Esophagus squamous epithelium (tissue), 4 donors: ENCODE measurements at regions not wholly inside any gene's neighbourhood (a gene's known extent, or its start where the extent isn't known, plus 50 kb on each side); places are given as distances from the start of the nearest gene placed in this dataset.

Source experiments
- POLR2A ChIP-seq, 4 donors: fragments of 450-650 bp; IDR thresholded peaks; one replicate each; pipeline ENCODE4 v1.6.1; 2017; ENCODE audit warnings: antibody characterized with exemption in 4 of 4, mild to moderate bottlenecking in 4 of 4, moderate library complexity in 3 of 4
- TF ChIP-seq, protein P1 (sequence below), 6 experiments: fragments of 450-650 bp in 4 of 6; fragments of 200-600 bp in 2 of 6; sonication (generic) in 2 of 6; IDR thresholded peaks; one replicate each; pipeline ENCODE4 v1.5.1; 2016 to 2019; ENCODE audit warnings: antibody characterized with exemption in 6 of 6, mild to moderate bottlenecking in 4 of 6, moderate library complexity in 4 of 6

- TF ChIP-seq, protein P1, sequence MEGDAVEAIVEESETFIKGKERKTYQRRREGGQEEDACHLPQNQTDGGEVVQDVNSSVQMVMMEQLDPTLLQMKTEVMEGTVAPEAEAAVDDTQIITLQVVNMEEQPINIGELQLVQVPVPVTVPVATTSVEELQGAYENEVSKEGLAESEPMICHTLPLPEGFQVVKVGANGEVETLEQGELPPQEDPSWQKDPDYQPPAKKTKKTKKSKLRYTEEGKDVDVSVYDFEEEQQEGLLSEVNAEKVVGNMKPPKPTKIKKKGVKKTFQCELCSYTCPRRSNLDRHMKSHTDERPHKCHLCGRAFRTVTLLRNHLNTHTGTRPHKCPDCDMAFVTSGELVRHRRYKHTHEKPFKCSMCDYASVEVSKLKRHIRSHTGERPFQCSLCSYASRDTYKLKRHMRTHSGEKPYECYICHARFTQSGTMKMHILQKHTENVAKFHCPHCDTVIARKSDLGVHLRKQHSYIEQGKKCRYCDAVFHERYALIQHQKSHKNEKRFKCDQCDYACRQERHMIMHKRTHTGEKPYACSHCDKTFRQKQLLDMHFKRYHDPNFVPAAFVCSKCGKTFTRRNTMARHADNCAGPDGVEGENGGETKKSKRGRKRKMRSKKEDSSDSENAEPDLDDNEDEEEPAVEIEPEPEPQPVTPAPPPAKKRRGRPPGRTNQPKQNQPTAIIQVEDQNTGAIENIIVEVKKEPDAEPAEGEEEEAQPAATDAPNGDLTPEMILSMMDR (IDR thresholded peaks at IDR 0.05), result no peak
- TF ChIP-seq POLR2A (IDR thresholded peaks at IDR 0.05), result no peak
Measured at GRCh38 chr13:42381165-42381425, 109.1 kb downstream of the AKAP11 start.
